ENCODE measurements at regions not wholly inside any gene's neighbourhood (a gene's known extent, or its start where the extent isn't known, plus 50 kb on each side); places are given as distances from the start of the nearest gene placed in this dataset.

GRCh38 chr5:40017918-40018317, 593.1 kb upstream of the DAB2 start:
- H4K8ac ChIP-seq (replicated peaks; ENCODE audit: insufficient read length, low read depth, low read length) = no peak overlapping the region
- H3K79me2 ChIP-seq (ENCODE audit: insufficient read depth, low read length) = no peaks in the 10 kb centered on the region
- no peak overlapping the region for H3K56ac ChIP-seq (ENCODE audit: insufficient read length, low read depth, low read length)
- H3K9me3 Mint-ChIP-seq = peaks cover 28 to 29% of the 10 kb centered on the region in 2 experiments
- no peaks in the 10 kb centered on the region for H4K20me1 ChIP-seq (ENCODE audit: control insufficient read depth, insufficient read depth, insufficient read length)
- no peaks in the 10 kb centered on the region for H3K9me3 ChIP-seq (ENCODE audit: control insufficient read depth, low read depth, low read length)
- no peak overlapping the region for H4K5ac ChIP-seq (ENCODE audit: insufficient read length, low read depth, low read length)
- H2AFZ ChIP-seq (ENCODE audit: low read length) = no peak overlapping the region
- no peak overlapping the region for H3K27ac Mint-ChIP-seq
- no peak overlapping the region for H3K18ac ChIP-seq (ENCODE audit: insufficient read length, low read depth, low read length)
- no peak overlapping the region for H2BK120ac ChIP-seq (ENCODE audit: low read depth, low read length, poor library complexity, severe bottlenecking)
- TF ChIP-seq CTCF (conservative IDR thresholded peaks at IDR 0.05) = no peak
- H2BK5ac ChIP-seq (ENCODE audit: insufficient read length, low read length) = no peak overlapping the region
- no peak overlapping the region for H3T11ph ChIP-seq (ENCODE audit: low read length)
- H3K23me2 ChIP-seq (ENCODE audit: insufficient read length, low read depth, low read length, poor library complexity, severe bottlenecking) = no peaks in the 10 kb centered on the region
- no peaks in the 10 kb centered on the region for H3K79me1 ChIP-seq (ENCODE audit: insufficient read depth, low read depth, low read length, poor library complexity, severe bottlenecking)
- no peak overlapping the region for H2BK20ac ChIP-seq (ENCODE audit: low read depth, low read length, poor library complexity, severe bottlenecking)
- H3K14ac ChIP-seq (ENCODE audit: insufficient read depth, low read length) = no peak overlapping the region
- no peaks in the 10 kb centered on the region for H3K4me1 Mint-ChIP-seq
- H3K23ac ChIP-seq (ENCODE audit: insufficient read length, low read depth, low read length) = no peak overlapping the region
- peaks cover 0 to 5% (median 4%) of the 10 kb centered on the region in 3 experiments; a peak in 3 of 7 replicates for H3K36me3 Mint-ChIP-seq (ENCODE audit: insufficient read depth in 1 of 3, low read depth in 3 of 3)
- DNase-seq = no peak
- WGBS (ENCODE audit: extremely low coverage, insufficient read length, low lambda C conversion rate) = no CpG with 5 or more reads among the region's 3 CpGs
- H3K9ac ChIP-seq (ENCODE audit: extremely low read depth, insufficient read length, low read length) = no peak overlapping the region
- no peaks in the 10 kb centered on the region for H3K27me3 Mint-ChIP-seq (ENCODE audit: low read depth)
- H3K4me3 Mint-ChIP-seq = no peak overlapping the region
- H3K4me2 ChIP-seq (ENCODE audit: insufficient read depth, insufficient read length, low read length) = no peak overlapping the region
- H2BK12ac ChIP-seq (ENCODE audit: insufficient read length, low read depth, low read length) = no peak overlapping the region
- no peak overlapping the region for H4K91ac ChIP-seq (ENCODE audit: insufficient read length, low read depth, low read length)
- no peaks in the 10 kb centered on the region for H3K4me1 ChIP-seq (ENCODE audit: insufficient read depth, low read length)
- H2AK5ac ChIP-seq (ENCODE audit: insufficient read length, low read length) = no peak overlapping the region
- H2BK15ac ChIP-seq (ENCODE audit: low read depth, low read length) = no peak overlapping the region
- H3K4ac ChIP-seq (ENCODE audit: low read depth, low read length) = no peak overlapping the region
- no peak overlapping the region for H3K27ac ChIP-seq (ENCODE audit: insufficient read length, low read depth, low read length)
- H3K27me3 ChIP-seq (ENCODE audit: insufficient read depth, low read length) = no peaks in the 10 kb centered on the region

Measured in H9 (cell line).